GM19397 (cell line): ENCODE measurements at regions not wholly inside any gene's neighbourhood (a gene's known extent, or its start where the extent isn't known, plus 50 kb on each side); places are given as distances from the start of the nearest gene placed in this dataset.

Experiments
- ATAC-seq: cut with Tn5 transposase; IDR thresholded peaks from one replicate; pipeline ENCODE4 v1.9.1; 2021; ENCODE audit warnings: mild to moderate bottlenecking, moderate library complexity; ENCODE audit not compliant: unreplicated experiment

GRCh38 chrX:110408949-110409588, 50.4 kb downstream of the RTL9 start:
- no peak for ATAC-seq

DNA sequence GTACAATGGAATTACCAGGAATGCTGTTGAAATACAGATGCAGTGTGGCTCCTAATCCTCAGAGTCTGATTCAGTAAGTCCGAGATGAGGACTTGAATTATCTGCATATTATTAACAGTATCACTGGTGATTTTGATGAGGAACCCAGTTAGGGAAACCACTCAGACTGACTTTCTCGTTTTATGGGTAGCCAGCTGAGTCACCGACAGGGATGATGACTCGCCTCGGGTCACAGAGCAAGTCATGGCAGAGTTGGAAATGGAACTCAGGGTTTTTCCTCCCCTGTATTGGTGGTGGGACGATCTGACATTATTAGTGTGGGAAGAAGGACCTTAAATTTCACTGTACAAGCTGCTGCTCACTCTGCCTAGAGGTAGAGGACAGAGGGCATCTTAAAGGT, 51.3 kb downstream of the RTL9 start:
- ATAC-seq: no peak

DNA sequence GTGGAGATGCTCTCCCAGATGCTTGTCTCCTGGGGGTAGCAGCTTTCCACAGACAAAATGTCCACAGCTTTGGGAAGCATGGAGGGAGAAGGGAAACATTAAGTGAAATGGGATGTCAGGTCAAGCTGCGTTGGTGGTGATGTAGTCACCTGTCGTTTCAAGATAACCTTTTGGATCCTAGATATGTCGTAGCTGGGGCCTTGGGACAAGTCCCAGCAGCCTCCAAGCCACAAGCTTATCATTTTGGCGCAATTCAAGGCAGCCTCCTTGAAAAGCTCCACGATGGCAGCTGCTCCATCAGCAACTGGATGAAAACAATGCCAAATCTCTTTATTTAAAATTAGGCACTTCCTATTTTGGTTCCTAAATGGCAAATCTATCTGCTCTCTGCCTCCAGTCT, 52.0 kb downstream of the RTL9 start:
- ATAC-seq: no peak

DNA sequence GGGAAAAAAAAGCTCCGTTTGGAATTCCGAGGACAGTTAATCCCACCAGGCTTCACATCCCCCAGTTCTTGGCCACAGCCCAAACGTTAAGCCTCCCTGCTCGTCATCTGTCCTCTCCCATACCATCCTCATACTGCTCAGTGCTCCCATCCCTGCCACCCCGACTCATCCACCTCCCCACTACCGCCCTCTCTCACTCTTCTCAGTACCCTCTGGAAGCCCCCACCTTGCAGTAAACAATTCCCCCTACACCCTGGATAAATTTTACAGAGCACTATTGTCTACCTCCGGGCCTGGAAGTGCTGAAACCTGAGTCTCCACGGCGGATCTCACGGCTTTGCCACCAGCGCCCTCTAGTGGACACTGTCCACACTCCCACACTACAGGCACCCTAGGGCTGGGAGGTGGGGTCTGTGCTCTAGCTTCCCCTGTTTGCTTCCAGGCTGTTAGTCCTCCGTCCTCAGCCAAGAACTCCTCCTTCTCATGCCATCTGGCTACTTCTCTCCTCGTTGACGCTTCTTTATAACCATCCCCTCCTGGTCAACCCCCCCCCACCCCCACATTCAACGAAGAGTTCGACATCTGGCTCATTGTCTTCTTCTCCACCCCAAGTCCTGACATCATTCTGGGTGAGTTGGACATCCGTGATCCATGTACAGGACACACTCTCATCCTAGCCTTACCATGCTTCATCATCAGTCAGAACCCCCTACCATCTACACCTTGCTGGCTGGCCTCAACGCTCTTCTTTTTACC, 54.5 kb downstream of the RTL9 start:
- peak; percentile 71 for ATAC-seq

- ATAC-seq: no peak
Observed at GRCh38 chrX:110413727-110414124, 55.1 kb downstream of the RTL9 start.

GRCh38 chrX:110414273-110414672, 55.6 kb downstream of the RTL9 start:
- no peak for ATAC-seq

DNA sequence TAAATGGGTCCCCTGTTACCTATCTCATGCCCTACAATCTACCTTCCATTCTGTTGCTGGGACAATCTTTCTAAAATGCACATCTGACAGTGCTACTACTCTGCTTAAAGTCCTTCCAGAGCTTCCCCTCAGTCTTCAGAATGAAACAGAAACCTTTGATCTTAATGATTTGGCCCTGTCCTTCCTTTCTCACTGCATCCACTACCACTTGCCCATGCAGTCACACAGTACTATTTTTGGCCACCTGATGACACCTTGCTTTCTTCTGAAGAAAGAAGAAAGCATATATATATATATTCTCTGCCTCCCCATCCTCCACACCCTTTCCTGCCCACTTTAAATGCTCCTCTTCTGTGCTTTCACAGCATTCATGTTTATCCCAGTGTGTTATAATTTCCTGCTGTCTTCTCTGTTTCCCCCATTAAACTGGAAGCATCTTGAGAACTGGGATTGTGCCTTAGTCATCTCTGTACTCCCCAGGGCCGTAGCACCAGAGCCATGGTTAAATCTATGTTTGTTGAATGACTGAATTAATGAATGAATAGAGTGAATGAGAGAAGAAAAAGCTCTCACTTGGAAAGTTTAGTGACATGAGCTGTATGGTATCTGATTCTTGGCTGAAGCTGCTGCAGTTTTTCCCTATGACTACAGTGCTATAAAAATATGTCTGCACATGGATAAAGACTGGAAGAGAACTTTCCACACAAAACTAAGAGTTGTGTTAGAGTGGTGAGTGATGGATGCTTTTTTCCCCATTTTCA, 56.2 kb downstream of the RTL9 start:
- ATAC-seq: no peak

DNA sequence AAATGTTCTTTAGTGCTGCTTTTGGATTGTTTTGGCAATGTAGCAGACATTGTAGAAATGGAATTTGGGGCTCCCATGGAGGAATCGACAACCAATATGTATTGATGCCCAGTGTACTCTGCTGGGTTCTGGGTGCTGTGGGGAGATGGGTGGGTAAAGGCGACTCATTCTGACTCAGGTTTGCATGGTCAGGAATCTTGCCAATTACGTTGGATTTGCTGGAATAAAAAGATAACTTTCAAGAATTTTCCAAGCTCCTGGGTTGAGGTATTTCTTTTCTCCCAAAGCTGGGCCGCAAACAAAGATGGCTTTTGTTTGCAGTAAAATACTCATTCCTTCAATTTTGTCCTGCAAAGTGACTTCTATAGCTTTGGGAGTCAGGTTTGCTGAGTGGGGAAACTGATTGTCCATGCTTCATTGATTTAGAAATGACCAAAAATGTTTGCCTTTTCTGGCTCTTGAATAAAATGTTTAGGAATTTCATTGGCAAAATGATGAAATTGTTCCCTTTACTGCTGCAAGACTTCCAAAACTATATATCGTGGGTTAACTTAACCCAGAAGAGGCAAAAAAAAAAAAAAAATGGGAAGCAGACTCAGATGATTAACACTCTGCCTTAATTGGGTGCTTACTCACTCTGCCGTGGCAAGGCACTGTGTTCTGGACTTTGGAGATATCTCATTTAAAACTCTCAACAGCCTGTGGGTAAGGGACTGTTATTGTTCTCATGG, 57.0 kb downstream of the RTL9 start:
- ATAC-seq: no peak

- ATAC-seq: no peak
Observed at GRCh38 chrX:110417128-110417527, 58.5 kb downstream of the RTL9 start.

GRCh38 chrX:110418316-110419235, 59.9 kb downstream of the RTL9 start:
- no peak for ATAC-seq

- ATAC-seq: no peak
Observed at GRCh38 chrX:110419512-110419911, 60.9 kb downstream of the RTL9 start.

GRCh38 chrX:110420771-110421499, 62.3 kb downstream of the RTL9 start:
- ATAC-seq: no peak

- ATAC-seq: no peak
Observed at GRCh38 chrX:110421500-110422455, 63.1 kb downstream of the RTL9 start.

- ATAC-seq: no peak
Observed at GRCh38 chrX:110425222-110426154, 66.8 kb downstream of the RTL9 start.

- ATAC-seq: no peak
Observed at GRCh38 chrX:110426155-110426504, 67.5 kb downstream of the RTL9 start.

DNA sequence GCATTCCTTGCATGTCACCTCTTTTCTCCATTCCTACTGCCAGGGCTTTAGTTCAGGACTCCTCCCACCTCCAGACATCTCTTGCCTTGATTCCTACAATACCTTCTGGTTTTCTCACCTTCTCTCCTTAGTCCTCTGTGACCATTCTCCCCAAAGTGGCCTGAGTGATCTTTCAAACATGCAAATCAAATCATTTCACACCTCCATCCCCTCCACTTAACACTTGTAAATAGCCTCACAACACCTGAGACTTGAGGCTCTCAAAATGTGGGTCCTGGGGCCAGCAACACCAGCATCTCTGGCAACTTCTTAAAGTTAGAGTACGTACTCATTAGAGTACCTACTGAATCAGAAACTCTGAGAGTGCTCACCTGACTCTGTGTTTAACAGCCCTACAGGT, 68.4 kb downstream of the RTL9 start:
- no peak for ATAC-seq

DNA sequence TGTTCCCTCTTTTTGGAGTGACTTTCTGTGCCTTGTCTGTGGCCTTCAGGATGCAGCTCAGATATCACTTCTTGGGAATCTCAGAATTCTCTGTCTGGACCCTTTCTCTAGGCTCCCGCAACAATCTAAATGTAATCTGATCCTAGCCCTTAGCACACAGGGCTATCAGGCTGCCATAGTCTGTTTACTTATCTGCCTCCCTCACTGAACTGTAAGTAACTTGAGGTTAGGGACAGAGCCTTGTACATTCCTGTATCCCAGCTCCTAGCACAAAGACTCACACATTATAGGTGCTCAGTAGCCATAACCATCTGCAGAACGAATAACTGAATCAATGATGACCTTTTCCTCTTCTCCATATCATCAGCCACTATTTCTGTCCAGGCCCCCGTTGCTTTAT, 69.5 kb downstream of the RTL9 start:
- no peak for ATAC-seq
